H1 (cell line): ENCODE measurements at regions not wholly inside any gene's neighbourhood (a gene's known extent, or its start where the extent isn't known, plus 50 kb on each side); places are given as distances from the start of the nearest gene placed in this dataset.

Experiments used
- CTCF ChIA-PET: fragments of 300-600 bp; sonication (Branson Sonifier 250); formaldehyde crosslinking; loops from one replicate; lab custom pipeline; 2021; ENCODE audit not compliant: partially characterized antibody; lab: Charles Lee
- POLR2A ChIA-PET: fragments of 300-600 bp; sonication (Branson Sonifier 250); formaldehyde crosslinking; loops from one replicate; lab custom pipeline; 2021; ENCODE audit warnings: inconsistent platforms; ENCODE audit not compliant: partially characterized antibody; lab: Charles Lee
- DNase-seq, 2 experiments: peaks; one replicate each; pipeline versions ENCODE4 v3.0.0 to v3.0.0-alpha.2; 2010 to 2022; ENCODE audit warnings: low spot score in 2 of 2, low read depth in 1 of 2, mixed read lengths in 1 of 2
- FAIRE-seq: peaks from 2 replicates; lab custom pipeline; 2011; peaks lifted over from hg19 to GRCh38; lab: Jason Lieb, UNC
- H2AFZ ChIP-seq: 2 replicates; pipeline ENCODE4 v1.8.1; 2012; ENCODE audit warnings: low read length, inconsistent platforms
- H2AK5ac ChIP-seq: 2 replicates; pipeline ENCODE4 v1.6.1; 2013; ENCODE audit warnings: low read depth, low read length
- H2BK120ac ChIP-seq: replicated peaks from 2 replicates; pipeline ENCODE3; 2013; ENCODE audit warnings: low read depth, low read length, inconsistent platforms
- H2BK12ac ChIP-seq: 2 replicates; pipeline ENCODE4 v1.6.1; 2013; ENCODE audit warnings: low read depth, low read length
- H2BK15ac ChIP-seq: 2 replicates; pipeline ENCODE4 v1.6.1; 2013; ENCODE audit warnings: low read length
- H2BK20ac ChIP-seq: 2 replicates; pipeline ENCODE4 v1.6.1; 2013; ENCODE audit warnings: low read length
- H2BK5ac ChIP-seq: 2 replicates; pipeline ENCODE4 v1.6.1; 2013; ENCODE audit warnings: low read depth, low read length
- H3K14ac ChIP-seq: 2 replicates; pipeline ENCODE4 v1.6.1; 2013; ENCODE audit warnings: inconsistent platforms; ENCODE audit not compliant: insufficient read length
- H3K18ac ChIP-seq: 2 replicates; pipeline ENCODE4 v1.6.1; 2013; ENCODE audit warnings: low read length; ENCODE audit errors: extremely low read depth
- H3K23ac ChIP-seq: 2 replicates; pipeline ENCODE4 v1.6.1; 2013; ENCODE audit warnings: inconsistent platforms; ENCODE audit not compliant: insufficient read length
- H3K23me2 ChIP-seq: 2 replicates; pipeline ENCODE4 v1.6.1; 2013; ENCODE audit warnings: low read depth, low read length
- H3K27ac ChIP-seq: 2 replicates; pipeline ENCODE4 v1.6.1; 2011; ENCODE audit warnings: low read depth, low read length, inconsistent platforms
- H3K27me3 ChIP-seq, 4 experiments: replicated peaks in 1 of 4; 1 replicate in 1 of 4; 2 replicates in 3 of 4; pipeline versions ENCODE4 v1.6.1 to v1.8.1; 2011 to 2013; ENCODE audit warnings: low read length in 3 of 4, mild to moderate bottlenecking in 3 of 4, inconsistent platforms in 2 of 4, mixed read lengths in 2 of 4, moderate library complexity in 1 of 4; ENCODE audit not compliant: control insufficient read depth in 3 of 4, insufficient read depth in 3 of 4; ENCODE audit errors: extremely low read depth in 1 of 4
- H3K36me3 ChIP-seq, 4 experiments: 2 replicates each; pipeline versions ENCODE4 v1.6.1 to v1.8.1; 2011 to 2013; ENCODE audit warnings: mild to moderate bottlenecking in 4 of 4, low read length in 3 of 4, moderate library complexity in 2 of 4, control low read depth in 1 of 4, inconsistent platforms in 1 of 4; ENCODE audit not compliant: insufficient read depth in 4 of 4, control insufficient read depth in 2 of 4
- H3K4ac ChIP-seq: replicated peaks from 2 replicates; pipeline ENCODE3; 2013; ENCODE audit warnings: low read length, low read depth, mixed read lengths, inconsistent platforms; ENCODE audit not compliant: insufficient read length
- H3K4me1 ChIP-seq, 4 experiments: replicated peaks in 1 of 4; 1 replicate in 1 of 4; 2 replicates in 3 of 4; pipeline versions ENCODE4 v1.6.1 to v1.8.1; 2011 to 2013; ENCODE audit warnings: low read length in 3 of 4, inconsistent platforms in 2 of 4, mixed read lengths in 1 of 4; ENCODE audit not compliant: insufficient read depth in 4 of 4, control insufficient read depth in 3 of 4
- H3K4me2 ChIP-seq, 2 experiments: 2 replicates each; pipeline versions ENCODE4 v1.6.1 to v1.8.1; 2011 to 2013; ENCODE audit warnings: low read depth in 2 of 2, low read length in 2 of 2, control low read depth in 1 of 2, inconsistent platforms in 1 of 2, mild to moderate bottlenecking in 1 of 2; ENCODE audit not compliant: insufficient read depth in 1 of 2
- H3K4me3 ChIP-seq, 4 experiments: fragments of 200-600, 300-600 bp in 1 of 4; sonication (generic), shearing (Covaris generic), sonication (Bioruptor Twin) in 1 of 4; 2 replicates each; pipeline versions ENCODE4 v1.5.1 to v1.8.1; 2011 to 2016; ENCODE audit warnings: low read length in 4 of 4, low read depth in 3 of 4, control low read depth in 2 of 4, inconsistent platforms in 2 of 4, mild to moderate bottlenecking in 2 of 4, mixed read lengths in 1 of 4, moderate library complexity in 1 of 4; ENCODE audit not compliant: insufficient read depth in 2 of 4; ENCODE audit errors: extremely low read depth in 1 of 4
- H3K56ac ChIP-seq: replicated peaks from 2 replicates; pipeline ENCODE3; 2013; ENCODE audit warnings: low read depth, mild to moderate bottlenecking, mixed read lengths, low read length, inconsistent platforms; ENCODE audit not compliant: insufficient read length
- H3K79me1 ChIP-seq: 2 replicates; pipeline ENCODE4 v1.6.1; 2013; ENCODE audit warnings: low read depth, low read length, control low read depth
- H3K79me2 ChIP-seq, 2 experiments: 2 replicates each; pipeline versions ENCODE4 v1.6.1 to v1.8.1; 2012 to 2013; ENCODE audit warnings: low read length in 2 of 2, mild to moderate bottlenecking in 2 of 2, inconsistent platforms in 1 of 2; ENCODE audit not compliant: insufficient read depth in 2 of 2, control insufficient read depth in 1 of 2
- H3K9ac ChIP-seq, 4 experiments: replicated peaks in 1 of 4; 1 replicate in 1 of 4; 2 replicates in 3 of 4; pipeline versions ENCODE4 v1.6.1 to v1.8.1; 2011 to 2013; ENCODE audit warnings: low read depth in 3 of 4, low read length in 3 of 4, control low read depth in 2 of 4, mild to moderate bottlenecking in 2 of 4, moderate library complexity in 2 of 4, inconsistent platforms in 1 of 4; ENCODE audit errors: extremely low read depth in 1 of 4
- H3K9me3 ChIP-seq, 2 experiments: 2 replicates each; pipeline versions ENCODE4 v1.6.1 to v1.8.1; 2012 to 2013; ENCODE audit warnings: mild to moderate bottlenecking in 2 of 2, moderate library complexity in 2 of 2, control low read depth in 1 of 2, inconsistent platforms in 1 of 2, low read depth in 1 of 2, low read length in 1 of 2, mixed read lengths in 1 of 2; ENCODE audit not compliant: insufficient read depth in 2 of 2
- H4K20me1 ChIP-seq, 2 experiments: replicated peaks in 1 of 2; 2 replicates each; pipeline versions ENCODE3 to v1.8.1; 2011 to 2013; ENCODE audit warnings: inconsistent platforms in 2 of 2, low read length in 2 of 2, mild to moderate bottlenecking in 1 of 2; ENCODE audit not compliant: insufficient read depth in 2 of 2, control insufficient read depth in 1 of 2
- H4K5ac ChIP-seq: 2 replicates; pipeline ENCODE4 v1.6.1; 2013; ENCODE audit warnings: low read length, low read depth, mixed read lengths, inconsistent platforms; ENCODE audit not compliant: insufficient read length
- H4K8ac ChIP-seq: 2 replicates; pipeline ENCODE4 v1.8.0; 2013; ENCODE audit warnings: mild to moderate bottlenecking, moderate library complexity, low read length, inconsistent platforms; ENCODE audit not compliant: insufficient read depth; ENCODE audit errors: extremely low read depth
- H4K91ac ChIP-seq: replicated peaks from 2 replicates; pipeline ENCODE3; 2013; ENCODE audit warnings: low read length, mixed read lengths, inconsistent platforms; ENCODE audit not compliant: insufficient read length
- ASH2L ChIP-seq: fragments of 200-600, 300-600 bp; sonication (generic); IDR thresholded peaks from one replicate; pipeline ENCODE4 v1.7.1; 2017; ENCODE audit warnings: low read length
- BACH1 ChIP-seq: IDR thresholded peaks from 2 replicates; pipeline ENCODE4 v1.6.1; 2012; ENCODE audit warnings: low read length, improper control_type of control experiment
- BRCA1 ChIP-seq: IDR thresholded peaks from 2 replicates; pipeline ENCODE4 v1.6.1; 2012; ENCODE audit warnings: low read depth, low read length, improper control_type of control experiment
- CBX8 ChIP-seq: fragments of 300-800, 300-1000 bp; sonication (generic); IDR thresholded peaks from 2 replicates; pipeline ENCODE4 v1.7.1; 2016; ENCODE audit warnings: low read depth, low read length, borderline replicate concordance
- CREB1 ChIP-seq: IDR thresholded peaks from 2 replicates; pipeline ENCODE4 v1.6.1; 2012; ENCODE audit warnings: inconsistent platforms
- E2F6 ChIP-seq: IDR thresholded peaks from 2 replicates; pipeline ENCODE4 v1.6.1; 2012; ENCODE audit warnings: inconsistent platforms
- EP300 ChIP-seq, 2 experiments: IDR thresholded peaks; 1 replicate in 1 of 2; 2 replicates in 1 of 2; pipeline ENCODE4 v1.6.1; 2011 to 2012; ENCODE audit warnings: low read depth in 2 of 2, low read length in 2 of 2, mild to moderate bottlenecking in 2 of 2, borderline replicate concordance in 1 of 2, inconsistent platforms in 1 of 2, moderate library complexity in 1 of 2
- JUND ChIP-seq: IDR thresholded peaks from 2 replicates; pipeline ENCODE4 v1.6.1; 2011; ENCODE audit warnings: mild to moderate bottlenecking, improper control_type of control experiment, low read length
- KDM1A ChIP-seq: fragments of 200-600, 300-600 bp; sonication (generic); IDR thresholded peaks from 2 replicates; pipeline ENCODE4 v1.7.1; 2016; ENCODE audit warnings: mild to moderate bottlenecking, low read length, borderline replicate concordance
- MAX ChIP-seq: IDR thresholded peaks from 2 replicates; pipeline ENCODE4 v1.6.1; 2012; ENCODE audit warnings: inconsistent platforms
- POLR2A ChIP-seq, 2 experiments: IDR thresholded peaks; 1 replicate in 1 of 2; 2 replicates in 1 of 2; pipeline ENCODE4 v1.6.1; 2011; ENCODE audit warnings: low read depth in 2 of 2, low read length in 2 of 2, mild to moderate bottlenecking in 2 of 2; ENCODE audit errors: control extremely low read depth in 1 of 2
- RXRA ChIP-seq: IDR thresholded peaks from 2 replicates; pipeline ENCODE4 v1.6.1; 2011; ENCODE audit warnings: low read depth, mild to moderate bottlenecking, low read length, moderate library complexity; ENCODE audit not compliant: insufficient read depth
- SIRT6 ChIP-seq: IDR thresholded peaks from one replicate; pipeline ENCODE4 v1.7.1; 2012; ENCODE audit warnings: low read length, inconsistent platforms
- SP2 ChIP-seq: IDR thresholded peaks from 2 replicates; pipeline ENCODE4 v1.6.1; 2012; ENCODE audit warnings: mild to moderate bottlenecking, low read length, inconsistent platforms
- SRF ChIP-seq: IDR thresholded peaks from 2 replicates; pipeline ENCODE4 v1.6.1; 2011; ENCODE audit warnings: mild to moderate bottlenecking, low read depth, low read length, moderate library complexity
- TAF1 ChIP-seq: IDR thresholded peaks from 2 replicates; pipeline ENCODE4 v1.6.1; 2011; ENCODE audit warnings: mild to moderate bottlenecking, low read depth, low read length
- WGBS, 2 experiments: shearing (Covaris generic) in 1 of 2; methylation state at CpG; one replicate each; pipeline versions ENCODE4 v1.1.6 to v1.1.7; 2013 to 2015; ENCODE audit warnings: low lambda C conversion rate in 2 of 2, mixed read lengths in 2 of 2, inconsistent platforms in 1 of 2, low coverage in 1 of 2, missing lambda C conversion rate in 1 of 2; ENCODE audit not compliant: insufficient replicate concordance in 2 of 2, insufficient coverage in 1 of 2, insufficient read length in 1 of 2; ENCODE audit errors: extremely low coverage in 1 of 2, missing lambda C conversion rate in 1 of 2; 5-methylcytosine and 5-hydroxymethylcytosine counted together

- no peak for FAIRE-seq
- Histone ChIP-seq H2BK15ac (no peak overlapping the region), H3K36me3 (no peaks in the 10 kb centered on the region), H3K18ac (no peak overlapping the region), H3K14ac (no peak overlapping the region), H3K4ac (no peak overlapping the region), H4K5ac (no peak overlapping the region), H3K23me2 (no peaks in the 10 kb centered on the region), H3K79me1 (no peaks in the 10 kb centered on the region), H2AK5ac (no peak overlapping the region)
- POLR2A ChIA-PET: no interaction called here
- TF ChIP-seq BRCA1: no peak
- no peak for TF ChIP-seq SIRT6
- no peak for TF ChIP-seq RXRA
- no peak for TF ChIP-seq EP300 (IDR thresholded peaks at IDR 0.05; ENCODE audit: borderline replicate concordance in 1 of 2, low read depth in 2 of 2, low read length in 2 of 2)
- TF ChIP-seq POLR2A (IDR thresholded peaks at IDR 0.05; ENCODE audit: control extremely low read depth in 1 of 2, low read depth in 2 of 2, low read length in 2 of 2): no peak
- no peak for TF ChIP-seq BACH1
- no peak for TF ChIP-seq JUND
- no peak for TF ChIP-seq MAX
- no peak for TF ChIP-seq TAF1
- no peak for TF ChIP-seq E2F6
- TF ChIP-seq CBX8: no peak
- no peak for TF ChIP-seq ASH2L
- no peak for TF ChIP-seq KDM1A
- no peak for TF ChIP-seq SP2
- TF ChIP-seq SRF: no peak
- TF ChIP-seq CREB1: no peak
- TF ChIP-seq, all 59 proteins: peak for 0
- Histone ChIP-seq H2BK12ac (no peak overlapping the region), H2BK120ac (no peak overlapping the region), H3K4me1 (peaks cover 0 to 3% (median 1%) of the 10 kb centered on the region in 4 experiments; a peak in 2 of 7 replicates), H3K79me2 (no peaks in the 10 kb centered on the region), H3K56ac (no peak overlapping the region), H3K9ac (no peak overlapping the region), H3K23ac (no peak overlapping the region), H3K27ac (no peak overlapping the region), H4K91ac (no peak overlapping the region), H2BK20ac (no peak overlapping the region), H2AFZ (no peak overlapping the region), H2BK5ac (no peak overlapping the region), H4K8ac (no peak overlapping the region), H4K20me1 (no peaks in the 10 kb centered on the region), H3K9me3 (peaks cover 9 to 13% of the 10 kb centered on the region in 2 experiments; a peak in 2 of 4 replicates), H3K4me3 (no peak overlapping the region), H3K27me3 (no peaks in the 10 kb centered on the region), H3K4me2 (no peak overlapping the region)
- CTCF ChIA-PET: no interaction called here
- no peak for DNase-seq
- 91% methylated on average over 2 of the region's 2 CpGs; no CpG with 5 or more reads in 1 of the 2 experiments for whole genome bisulfite sequencing, 2 experiments
Observed at GRCh38 chr3:5505997-5506396, 318.5 kb downstream of the EDEM1 start.
